Activated T-helper 2 cell treated with anti-CD3 and anti-CD28 coated beads, Interferon-gamma antibody, Interleukin-2, Interleukin-4, amounts not matched to agents 10 μg/mL and 5 μg/mL and 100 μg/mL, durations not matched to agents 14 hours and 24 hours and 36 hours (primary cell): ENCODE measurements at regions not wholly inside any gene's neighbourhood (a gene's known extent, or its start where the extent isn't known, plus 50 kb on each side); places are given as distances from the start of the nearest gene placed in this dataset.

ENCODE experiments used
- DNase-seq: peaks from one replicate; pipeline ENCODE4 v3.0.0; 2021; ENCODE audit warnings: low spot score
- H3K27ac Mint-ChIP-seq: one replicate; pipeline ENCODE4 v1.8.0; 2021; ENCODE audit warnings: mixed read lengths
- H3K27me3 Mint-ChIP-seq: one replicate; pipeline ENCODE4 v1.8.0; 2021; ENCODE audit warnings: low read depth, mixed read lengths
- H3K36me3 Mint-ChIP-seq: one replicate; pipeline ENCODE4 v1.8.0; 2021; ENCODE audit warnings: low read depth, mixed read lengths
- H3K4me1 Mint-ChIP-seq: one replicate; pipeline ENCODE4 v1.8.0; 2021; ENCODE audit warnings: low read depth, mixed read lengths
- H3K4me3 Mint-ChIP-seq: one replicate; pipeline ENCODE4 v1.8.0; 2021; ENCODE audit warnings: low read depth, mild to moderate bottlenecking, moderate library complexity, mixed read lengths
- H3K9me3 Mint-ChIP-seq: one replicate; pipeline ENCODE4 v1.8.0; 2021; ENCODE audit warnings: mixed read lengths
- intact Hi-C: fragments of 100-400 bp; cut with micrococcal nuclease; formaldehyde crosslinking; loops from one replicate; pipeline ENCODE4 v1.15.1; 2023

DNA sequence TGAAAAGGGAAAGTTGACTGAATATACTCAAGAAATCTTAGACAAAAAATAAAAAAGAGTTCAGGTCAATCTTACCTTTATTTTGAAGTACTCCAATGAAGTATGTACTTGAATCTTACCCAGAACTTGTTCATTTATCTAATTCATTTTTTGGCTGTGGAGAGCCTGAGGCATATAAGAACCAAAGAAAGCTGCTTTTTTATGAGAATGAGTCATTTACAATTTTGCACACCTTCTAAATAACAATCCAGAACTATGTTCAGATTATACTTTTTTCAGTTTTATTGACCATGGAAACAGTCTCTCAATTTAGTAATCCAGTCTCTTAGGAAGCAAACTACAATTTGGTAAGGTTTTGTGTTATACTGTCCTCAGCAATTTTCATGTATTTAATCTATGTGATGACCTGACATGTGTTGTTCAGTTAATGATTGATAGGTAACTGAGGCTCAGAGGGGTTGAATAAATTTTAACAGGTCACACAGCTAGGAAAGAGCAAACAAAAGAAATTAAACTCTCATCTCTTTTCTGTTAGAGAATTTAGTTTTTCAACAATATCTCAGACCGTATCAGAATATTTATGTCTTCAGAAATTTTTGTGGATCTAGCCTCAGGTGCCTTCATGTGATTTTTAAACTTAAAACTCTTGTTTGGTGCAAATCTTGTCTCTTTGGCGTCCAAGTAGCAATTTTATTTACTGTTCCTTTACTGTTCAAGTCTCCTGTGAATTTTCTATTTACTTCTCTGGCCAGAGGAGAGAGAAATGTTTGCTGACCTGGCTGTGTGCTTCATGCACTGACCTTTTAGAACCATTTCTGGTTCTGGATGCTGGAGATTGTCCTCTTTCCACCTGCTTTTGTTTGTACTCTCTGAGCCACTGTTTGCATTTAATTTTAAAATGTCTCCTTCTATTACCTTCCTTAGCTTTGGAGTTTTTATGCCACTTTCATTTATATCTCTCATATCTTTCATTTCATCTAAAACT is 1453.4 kb downstream of the STIM2 start:
- Mint-ChIP-seq H3K27me3 (no peaks in the 10 kb centered on the region), H3K36me3 (no peaks in the 10 kb centered on the region), H3K4me1 (no peaks in the 10 kb centered on the region), H3K4me3 (no peak overlapping the region), H3K27ac (no peak overlapping the region), H3K9me3 (peaks cover 18% of the 10 kb centered on the region)
- DNase-seq: no peak
- intact Hi-C loops: no loop called here

DNA sequence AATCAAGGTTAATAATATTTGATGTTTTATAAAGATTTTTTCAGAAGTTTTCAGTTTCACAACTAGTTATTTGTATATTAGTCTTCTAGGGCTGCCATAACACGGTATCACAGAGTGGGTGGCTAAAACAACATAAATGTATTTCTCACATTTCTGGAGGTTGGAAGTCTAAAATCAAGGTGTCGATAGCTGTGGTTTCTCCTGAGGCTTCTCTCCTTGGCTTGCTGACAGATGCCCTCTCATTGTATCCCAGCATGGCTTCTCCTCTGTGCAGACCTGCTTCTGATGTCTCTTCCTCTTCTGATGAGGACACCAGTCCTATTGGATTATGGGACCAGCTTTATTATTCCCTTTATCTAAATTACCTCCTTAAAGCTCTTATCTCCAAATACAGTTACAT is 1456.6 kb downstream of the STIM2 start:
- Mint-ChIP-seq H3K4me1 (no peaks in the 10 kb centered on the region), H3K27me3 (no peaks in the 10 kb centered on the region), H3K4me3 (no peak overlapping the region), H3K27ac (no peak overlapping the region), H3K9me3 (peaks cover 17% of the 10 kb centered on the region), H3K36me3 (no peaks in the 10 kb centered on the region)
- intact Hi-C loops: no loop called here
- no peak for DNase-seq

GRCh38 chr4:28334249-28334648 is 1473.6 kb downstream of the STIM2 start:
- Mint-ChIP-seq H3K36me3 (no peaks in the 10 kb centered on the region), H3K4me3 (no peak overlapping the region), H3K27me3 (no peaks in the 10 kb centered on the region), H3K4me1 (no peaks in the 10 kb centered on the region), H3K9me3 (peaks cover 18% of the 10 kb centered on the region), H3K27ac (no peak overlapping the region)
- no peak for DNase-seq
- intact Hi-C loops: no loop called here

DNA sequence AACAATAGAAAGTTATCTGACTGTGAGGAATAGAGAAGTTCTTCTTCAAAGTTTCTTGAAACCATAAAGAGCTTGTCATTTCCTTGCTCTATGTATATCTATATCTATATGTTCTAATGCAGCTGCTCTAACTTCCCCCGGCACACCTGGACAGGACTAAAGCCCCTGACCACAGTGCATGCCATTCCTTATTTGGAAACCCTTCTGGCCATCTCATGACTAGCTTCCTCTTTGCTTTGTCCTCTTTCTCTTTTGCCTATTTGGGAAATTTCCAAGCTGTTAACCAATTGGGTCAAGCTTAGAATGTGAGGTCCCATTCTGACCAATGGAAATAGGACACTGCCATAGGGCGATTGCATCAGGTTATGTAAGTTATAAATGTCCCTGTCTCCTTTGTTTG is 1481.1 kb downstream of the STIM2 start:
- H3K27ac Mint-ChIP-seq: no peak overlapping the region
- no peaks in the 10 kb centered on the region for H3K4me1 Mint-ChIP-seq
- no peaks in the 10 kb centered on the region for H3K36me3 Mint-ChIP-seq
- no peak for DNase-seq
- intact Hi-C loops: no loop called here
- H3K9me3 Mint-ChIP-seq: peaks cover 42% of the 10 kb centered on the region
- no peak overlapping the region for H3K4me3 Mint-ChIP-seq
- no peaks in the 10 kb centered on the region for H3K27me3 Mint-ChIP-seq

DNA sequence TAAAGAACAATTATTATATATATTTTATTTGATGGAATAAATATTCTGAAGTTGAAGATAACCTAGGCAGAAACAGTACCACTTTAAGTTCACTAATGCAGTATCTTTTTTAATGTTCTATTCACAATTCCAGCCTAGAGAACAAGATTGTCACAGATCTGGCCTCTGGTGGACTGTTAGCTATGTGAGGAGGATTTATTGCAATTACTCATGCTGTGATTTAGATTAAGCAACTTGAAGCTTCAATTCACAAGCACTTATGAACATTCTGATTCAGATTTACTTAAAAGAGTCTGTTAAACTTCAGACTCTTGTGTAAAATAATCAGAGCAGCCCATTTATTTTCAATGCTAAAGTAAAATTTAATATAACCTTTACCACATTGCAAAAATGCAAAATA is 1489.8 kb downstream of the STIM2 start:
- H3K27me3 Mint-ChIP-seq: no peaks in the 10 kb centered on the region
- no peaks in the 10 kb centered on the region for H3K4me1 Mint-ChIP-seq
- H3K4me3 Mint-ChIP-seq: no peak overlapping the region
- no peak overlapping the region for H3K27ac Mint-ChIP-seq
- DNase-seq: no peak
- H3K36me3 Mint-ChIP-seq: no peaks in the 10 kb centered on the region
- intact Hi-C loops: no loop called here
- H3K9me3 Mint-ChIP-seq: peaks cover 32% of the 10 kb centered on the region

- Mint-ChIP-seq H3K36me3 (no peaks in the 10 kb centered on the region), H3K27me3 (no peaks in the 10 kb centered on the region), H3K4me3 (no peak overlapping the region), H3K27ac (no peak overlapping the region), H3K9me3 (peaks cover 34% of the 10 kb centered on the region), H3K4me1 (no peaks in the 10 kb centered on the region)
- intact Hi-C loops: no loop called here
- no peak for DNase-seq
These were observed 1490.5 kb downstream of the STIM2 start for GRCh38 chr4:28351102-28351501.

GRCh38 chr4:28351826-28352225 is 1491.2 kb downstream of the STIM2 start:
- H3K9me3 Mint-ChIP-seq: peaks cover 32% of the 10 kb centered on the region
- H3K36me3 Mint-ChIP-seq: no peaks in the 10 kb centered on the region
- intact Hi-C loops: no loop called here
- DNase-seq: no peak
- H3K27me3 Mint-ChIP-seq: no peaks in the 10 kb centered on the region
- H3K4me1 Mint-ChIP-seq: no peaks in the 10 kb centered on the region
- H3K27ac Mint-ChIP-seq: no peak overlapping the region
- H3K4me3 Mint-ChIP-seq: no peak overlapping the region

DNA sequence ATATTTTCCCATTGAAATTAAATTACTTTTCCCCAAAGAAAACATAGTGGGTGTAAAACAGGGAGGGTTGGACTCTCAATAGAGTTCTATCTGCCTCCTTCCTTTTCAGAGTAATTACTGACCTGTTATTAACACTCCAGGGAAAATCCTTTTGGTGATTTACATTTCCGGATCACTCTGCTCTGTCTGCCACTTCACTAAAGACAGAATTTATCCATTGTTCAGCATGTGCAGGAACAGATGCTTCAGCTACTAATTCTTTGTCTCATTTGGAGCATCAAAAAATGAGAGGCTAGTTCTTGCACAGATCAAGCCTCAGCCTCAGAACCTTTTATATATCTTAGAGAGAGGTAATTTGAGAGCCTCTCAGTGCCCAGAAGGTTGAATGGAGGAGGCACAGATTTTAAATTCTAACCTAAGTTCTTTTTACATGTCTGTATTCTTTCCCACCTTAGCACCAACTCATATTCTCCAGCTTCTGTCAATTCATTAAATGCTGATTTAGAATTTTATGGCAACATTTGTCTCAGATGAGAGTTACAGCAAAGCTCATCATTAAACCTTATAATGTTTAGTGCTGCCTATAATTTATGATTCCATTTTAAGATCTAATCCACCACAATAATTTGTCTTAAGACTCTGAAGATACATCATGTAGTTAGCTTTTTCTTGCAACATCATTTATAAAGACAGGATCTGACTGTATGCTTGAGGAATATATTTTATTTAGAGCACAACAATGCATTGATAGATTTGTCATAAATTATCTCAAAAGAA is 1494.4 kb downstream of the STIM2 start:
- Mint-ChIP-seq H3K27me3 (no peaks in the 10 kb centered on the region), H3K9me3 (peaks cover 25% of the 10 kb centered on the region), H3K4me3 (no peak overlapping the region), H3K36me3 (no peaks in the 10 kb centered on the region), H3K4me1 (no peaks in the 10 kb centered on the region), H3K27ac (no peak overlapping the region)
- intact Hi-C loops: no loop called here
- no peak for DNase-seq

DNA sequence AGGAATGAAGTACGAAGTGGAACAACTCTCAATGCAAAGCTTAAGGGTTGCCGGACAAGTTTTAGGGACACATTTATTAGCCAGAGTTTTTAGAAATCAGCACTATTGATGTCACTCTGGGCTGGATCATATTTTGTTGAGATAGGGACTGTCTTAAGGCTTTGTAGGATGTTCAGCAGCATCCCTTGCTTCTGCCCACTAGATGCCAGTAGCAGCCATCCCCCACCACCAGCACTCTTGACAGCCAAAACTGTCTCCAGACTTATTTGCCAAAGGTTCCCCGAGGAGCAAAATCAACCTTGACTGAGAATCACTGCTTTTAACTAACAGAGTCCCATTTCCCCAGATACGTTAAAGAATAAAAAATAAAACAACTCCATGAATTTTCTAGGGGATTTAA is 1497.3 kb downstream of the STIM2 start:
- peaks cover 25% of the 10 kb centered on the region for H3K9me3 Mint-ChIP-seq
- H3K4me3 Mint-ChIP-seq: no peak overlapping the region
- H3K27ac Mint-ChIP-seq: no peak overlapping the region
- intact Hi-C loops: no loop called here
- no peaks in the 10 kb centered on the region for H3K27me3 Mint-ChIP-seq
- DNase-seq: no peak
- H3K4me1 Mint-ChIP-seq: no peaks in the 10 kb centered on the region
- H3K36me3 Mint-ChIP-seq: no peaks in the 10 kb centered on the region

DNA sequence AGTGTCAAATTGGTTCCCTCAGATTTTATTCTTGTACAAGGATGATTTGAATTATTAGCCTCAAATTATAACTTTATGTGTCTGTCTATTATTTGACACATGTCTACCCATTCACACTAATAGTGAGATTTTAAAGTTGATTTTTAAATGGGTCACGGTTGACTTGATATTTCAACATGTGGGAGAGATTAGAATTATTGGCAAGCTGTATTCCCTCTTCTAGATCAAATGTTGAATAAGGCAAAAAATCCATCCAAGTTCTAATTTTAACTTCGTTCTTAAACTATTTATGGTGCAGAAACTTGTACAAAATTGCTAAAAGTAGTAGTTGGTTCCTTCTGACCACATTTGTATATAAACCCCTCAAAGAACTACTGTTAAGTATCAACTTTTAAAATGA is 1498.0 kb downstream of the STIM2 start:
- H3K27me3 Mint-ChIP-seq: no peaks in the 10 kb centered on the region
- intact Hi-C loops: no loop called here
- H3K36me3 Mint-ChIP-seq: no peaks in the 10 kb centered on the region
- DNase-seq: no peak
- H3K27ac Mint-ChIP-seq: no peak overlapping the region
- H3K4me3 Mint-ChIP-seq: no peak overlapping the region
- H3K4me1 Mint-ChIP-seq: no peaks in the 10 kb centered on the region
- peaks cover 23% of the 10 kb centered on the region for H3K9me3 Mint-ChIP-seq

GRCh38 chr4:28360681-28361080 is 1500.0 kb downstream of the STIM2 start:
- Mint-ChIP-seq H3K27me3 (no peaks in the 10 kb centered on the region), H3K27ac (no peak overlapping the region), H3K36me3 (no peaks in the 10 kb centered on the region), H3K4me1 (no peaks in the 10 kb centered on the region), H3K9me3 (peaks cover 18% of the 10 kb centered on the region), H3K4me3 (no peak overlapping the region)
- intact Hi-C loops: no loop called here
- no peak for DNase-seq

- Mint-ChIP-seq H3K27ac (no peak overlapping the region), H3K4me1 (no peaks in the 10 kb centered on the region), H3K9me3 (peaks cover 19% of the 10 kb centered on the region), H3K36me3 (no peaks in the 10 kb centered on the region), H3K27me3 (no peaks in the 10 kb centered on the region), H3K4me3 (no peak overlapping the region)
- intact Hi-C loops: no loop called here
- no peak for DNase-seq
These were observed 1501.5 kb downstream of the STIM2 start for GRCh38 chr4:28362169-28362568.

GRCh38 chr4:28369499-28369898 is 1508.9 kb downstream of the STIM2 start:
- no peak for DNase-seq
- no peaks in the 10 kb centered on the region for H3K36me3 Mint-ChIP-seq
- peaks cover 38% of the 10 kb centered on the region for H3K9me3 Mint-ChIP-seq
- no peaks in the 10 kb centered on the region for H3K4me1 Mint-ChIP-seq
- no peak overlapping the region for H3K27ac Mint-ChIP-seq
- H3K4me3 Mint-ChIP-seq: no peak overlapping the region
- no peaks in the 10 kb centered on the region for H3K27me3 Mint-ChIP-seq
- intact Hi-C loops: no loop called here
